ENCODE measurements at regions not wholly inside any gene's neighbourhood (a gene's known extent, or its start where the extent isn't known, plus 50 kb on each side); places are given as distances from the start of the nearest gene placed in this dataset.

- DNase-seq = peak in 2 of 3 experiments; percentile 3 to 57
Measured at GRCh38 chr16:76913046-76913445, 277.9 kb upstream of the MON1B start.

DNA sequence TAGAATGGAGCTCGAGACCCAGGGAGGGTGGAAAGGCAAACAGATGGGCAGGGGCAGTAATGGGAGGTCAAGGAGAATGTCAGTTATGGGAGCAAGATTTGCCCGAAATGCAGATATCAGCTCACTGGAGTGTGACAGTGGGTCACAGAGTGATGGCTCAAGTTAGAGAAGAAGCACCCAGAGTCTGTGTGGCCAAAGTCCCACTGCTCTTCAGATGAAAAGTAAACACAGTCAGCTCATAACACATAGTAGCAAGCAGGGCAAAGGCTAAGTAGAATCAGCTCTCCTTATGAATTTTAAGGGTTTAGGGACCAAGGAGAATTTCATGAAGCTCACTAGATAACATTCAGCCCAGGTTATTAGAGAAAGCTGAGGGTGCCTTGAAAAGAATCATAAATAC lies 264.9 kb upstream of the MON1B start:
- DNase-seq = no peak

GRCh38 chr16:76926595-76926994 lies 264.4 kb upstream of the MON1B start:
- DNase-seq = no peak

GRCh38 chr16:76931186-76931585 lies 259.8 kb upstream of the MON1B start:
- no peak for DNase-seq

DNA sequence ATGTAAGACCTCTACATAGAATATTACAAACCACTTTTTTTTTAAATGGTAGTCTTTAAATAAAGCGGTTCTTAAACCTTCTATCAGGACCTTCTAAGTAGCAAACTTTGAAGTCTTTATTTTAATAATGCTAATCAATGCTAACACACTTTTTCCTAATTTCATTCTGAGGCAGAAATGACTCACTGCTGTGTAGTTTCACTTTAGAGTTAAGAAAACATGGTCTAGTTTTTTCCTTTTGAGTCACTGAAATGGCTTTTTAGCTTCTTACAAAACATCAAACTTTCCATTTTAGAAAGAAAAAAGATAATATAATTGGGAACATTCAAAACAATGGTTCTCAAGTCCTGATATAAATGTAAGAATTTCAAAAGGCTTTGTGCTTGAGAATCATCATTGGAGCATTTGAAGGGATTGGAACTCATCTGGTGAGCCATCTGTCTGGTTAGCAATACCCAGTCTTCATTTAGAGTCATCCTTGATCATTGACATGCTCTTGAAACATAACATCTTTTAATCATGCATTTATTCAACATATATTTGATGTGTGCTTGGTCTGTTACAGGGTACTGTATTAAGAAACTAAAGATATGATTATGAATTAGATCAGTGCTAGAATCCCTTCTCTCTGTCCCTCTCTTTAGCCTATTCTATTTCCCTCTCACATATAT lies 258.3 kb upstream of the MON1B start:
- no peak for DNase-seq

DNA sequence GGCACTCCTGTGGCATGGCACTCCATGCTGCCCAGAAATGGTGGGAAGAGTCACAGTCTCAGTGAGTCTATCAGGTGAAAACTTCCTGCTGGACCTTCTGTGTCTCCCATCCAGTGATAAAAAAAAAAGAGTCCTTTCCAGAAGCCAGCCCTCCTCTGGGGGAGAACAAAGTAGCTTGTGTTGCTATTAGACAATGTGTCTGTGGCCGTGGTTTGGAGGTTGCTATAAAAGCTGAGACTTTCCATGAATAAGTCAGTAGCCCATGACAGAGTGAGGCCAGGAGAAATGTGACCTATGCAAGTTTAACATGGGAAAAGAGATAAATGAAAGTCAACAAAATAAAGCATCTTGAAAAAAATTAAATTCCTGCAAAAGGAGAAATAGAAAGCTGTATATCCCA lies 250.7 kb upstream of the MON1B start:
- no peak for DNase-seq

GRCh38 chr16:76941113-76941512 lies 249.9 kb upstream of the MON1B start:
- DNase-seq = no peak

- DNase-seq = no peak
Measured at GRCh38 chr16:76942089-76942488, 248.9 kb upstream of the MON1B start.

- peak; percentile 1 to 92 (median 40) for DNase-seq
Measured at GRCh38 chr16:76943921-76944320, 247.1 kb upstream of the MON1B start.

DNA sequence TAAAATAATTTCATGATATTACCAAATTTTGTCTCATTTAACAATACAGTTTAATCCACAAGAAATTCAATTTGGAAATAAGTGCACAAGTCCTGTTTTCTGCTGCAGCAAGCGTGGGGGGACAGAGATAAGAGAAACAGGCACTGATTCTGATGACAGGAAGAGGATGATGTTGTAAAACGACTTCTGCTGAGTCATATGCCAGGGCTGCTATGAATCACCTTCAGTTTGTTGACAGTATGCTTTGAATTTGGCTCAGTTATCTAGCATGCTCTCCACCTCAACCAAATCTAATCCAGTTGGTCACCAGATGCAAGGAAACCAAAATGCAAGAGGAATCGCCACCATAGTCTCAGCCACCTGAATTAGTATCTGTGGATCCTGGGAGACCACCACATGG lies 244.1 kb upstream of the MON1B start:
- peak in 1 of 3 experiments; percentile 14 for DNase-seq

GRCh38 chr16:76947749-76948148 lies 243.2 kb upstream of the MON1B start:
- DNase-seq = no peak

GRCh38 chr16:76955629-76956028 lies 235.4 kb upstream of the MON1B start:
- no peak for DNase-seq

GRCh38 chr16:76956394-76956793 lies 234.6 kb upstream of the MON1B start:
- DNase-seq = no peak

DNA sequence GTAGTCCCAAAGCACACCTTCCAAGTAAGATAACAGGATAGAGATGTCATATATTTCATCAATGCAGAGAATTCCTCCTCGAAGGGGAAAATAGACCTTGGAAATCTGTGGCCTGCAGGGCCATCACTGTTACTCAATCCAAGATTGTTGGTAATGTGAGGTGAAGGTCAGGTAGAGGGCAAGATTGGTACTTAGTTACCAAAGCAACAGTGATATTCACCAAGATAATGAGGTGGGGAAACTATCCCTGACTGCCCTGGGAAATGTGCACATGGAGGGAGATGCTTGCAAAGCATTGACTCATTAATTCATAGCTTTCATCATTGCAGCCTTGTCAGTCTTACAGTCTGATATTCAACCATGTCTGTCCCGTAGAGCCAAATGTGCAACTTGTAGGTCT lies 234.1 kb upstream of the MON1B start:
- no peak for DNase-seq

GRCh38 chr16:76959166-76959565 lies 231.8 kb upstream of the MON1B start:
- no peak for DNase-seq

DNA sequence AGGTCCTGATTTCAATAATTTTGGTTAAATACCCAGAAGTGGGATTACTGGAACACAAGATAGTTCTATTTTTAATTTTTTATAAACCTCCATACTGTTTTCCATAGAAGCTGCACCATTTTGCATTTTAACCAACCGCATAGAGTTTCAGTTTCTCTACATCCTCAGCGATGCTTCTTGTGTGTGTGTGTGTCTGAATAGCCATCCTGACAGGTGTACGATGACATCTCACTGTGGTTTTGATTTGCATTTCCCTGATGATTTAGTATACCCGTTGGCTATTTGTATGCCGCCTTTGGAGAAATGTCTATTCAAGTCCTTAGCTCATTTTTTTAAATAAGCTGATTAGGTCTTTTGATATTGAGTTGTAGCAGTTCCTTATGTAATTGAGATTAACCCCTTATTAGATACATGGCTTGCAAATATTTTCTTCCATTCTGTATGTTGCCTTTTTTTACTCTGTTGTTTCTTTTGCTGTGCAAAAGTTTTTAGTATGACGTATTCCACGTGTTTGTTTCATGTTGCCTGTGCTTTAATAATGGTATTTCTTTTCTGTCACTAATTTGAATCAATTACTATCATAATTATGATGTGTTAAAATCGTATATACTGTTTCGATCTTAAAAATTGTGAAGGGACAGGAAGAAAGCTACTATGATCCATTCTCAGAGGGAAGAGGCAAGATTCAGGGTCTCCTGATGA lies 227.2 kb upstream of the MON1B start:
- DNase-seq = peak; percentile 4 to 60 (median 13)

GRCh38 chr16:76964464-76965154 lies 226.4 kb upstream of the MON1B start:
- no peak for DNase-seq

- no peak for DNase-seq
Measured at GRCh38 chr16:76970087-76970744, 220.8 kb upstream of the MON1B start.

GRCh38 chr16:76970745-76971099 lies 220.3 kb upstream of the MON1B start:
- no peak for DNase-seq

DNA sequence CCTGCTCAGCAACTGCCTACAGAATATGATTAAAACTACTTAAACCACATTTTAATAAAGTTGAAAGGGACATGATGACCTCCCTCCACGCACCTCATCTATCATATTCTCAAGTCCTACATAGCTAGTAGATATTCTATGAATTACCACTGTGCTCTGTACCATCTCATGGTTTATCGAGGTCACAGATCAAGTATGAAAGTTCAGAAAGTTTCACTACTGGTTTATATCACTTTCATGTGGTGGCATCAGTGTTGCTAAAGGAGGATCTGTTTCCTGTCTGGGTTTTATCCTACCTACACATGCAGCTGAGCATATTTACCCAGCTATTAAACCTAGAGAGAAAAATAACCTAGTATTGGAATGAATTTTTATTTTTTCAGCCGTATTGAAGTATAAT lies 214.9 kb upstream of the MON1B start:
- no peak for DNase-seq

DNA sequence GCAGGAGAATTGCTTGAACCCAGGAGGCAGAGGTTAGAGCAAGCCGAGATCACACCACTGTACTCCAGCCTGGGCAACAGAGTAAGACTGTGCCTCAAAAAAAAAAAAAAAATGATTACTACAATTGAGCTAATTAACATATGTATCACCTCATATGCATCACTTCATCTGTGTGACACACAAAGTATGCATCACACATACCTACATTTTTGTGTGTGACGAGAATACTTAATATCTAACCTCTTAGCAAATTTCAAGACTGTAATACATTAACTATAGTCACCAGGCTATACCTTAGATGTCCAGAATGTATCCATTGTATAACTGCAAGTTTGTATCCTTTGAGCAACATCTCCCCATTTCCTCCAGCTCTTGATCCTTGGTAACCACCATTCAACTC lies 214.2 kb upstream of the MON1B start:
- no peak for DNase-seq

DNA sequence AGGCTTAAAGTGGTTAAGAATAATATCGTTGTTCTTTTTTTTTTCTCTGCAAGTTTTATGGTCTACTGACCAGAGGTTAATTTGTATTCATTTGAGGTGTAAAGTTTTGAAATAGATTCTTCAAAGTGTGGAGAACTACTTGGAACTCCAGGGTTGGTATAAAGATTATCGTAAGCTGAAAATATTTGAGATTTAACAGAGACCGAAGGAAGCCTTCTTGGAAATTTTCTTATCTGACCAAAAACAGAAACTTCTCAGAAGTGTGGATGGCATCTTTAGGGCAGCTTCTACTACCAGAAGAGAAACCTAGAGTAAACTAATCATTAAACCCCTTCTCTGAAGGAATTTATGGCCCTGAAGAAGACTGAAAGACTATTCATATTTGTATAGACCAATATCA lies 206.8 kb upstream of the MON1B start:
- no peak for DNase-seq

DNA sequence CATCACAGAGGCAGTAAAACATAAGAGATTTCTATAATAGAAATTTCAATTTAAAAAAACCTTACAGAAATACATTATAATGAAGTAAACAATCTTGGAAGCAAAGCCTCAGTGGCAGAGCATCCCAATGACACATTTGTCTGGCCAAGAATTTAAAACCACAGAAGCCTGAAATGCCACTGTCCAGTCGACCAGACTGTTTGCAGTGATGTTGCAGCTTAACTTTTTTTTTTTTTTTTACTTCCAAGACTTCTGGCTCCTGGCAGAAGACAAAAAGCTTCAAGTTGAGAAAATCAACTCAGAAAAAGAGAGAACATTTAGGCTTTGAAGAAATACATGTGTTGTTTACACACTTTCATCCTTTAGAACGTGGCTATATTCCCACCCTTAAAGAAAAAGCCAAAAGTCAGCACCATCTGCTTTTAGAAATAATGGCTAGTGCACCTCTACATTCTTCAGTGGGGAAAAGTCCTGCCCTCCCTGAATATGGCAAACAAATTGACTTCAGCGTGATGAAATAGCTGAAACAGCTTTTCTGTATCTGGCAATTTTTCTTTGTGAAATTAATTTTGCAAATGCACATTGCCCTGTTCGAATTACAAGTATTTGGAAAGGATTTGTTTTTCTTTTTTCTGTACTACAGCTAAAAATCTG lies 205.5 kb upstream of the MON1B start:
- no peak for DNase-seq

Data from NCI-H1417 (cell line).